ENCODE measurements at regions not wholly inside any gene's neighbourhood (a gene's known extent, or its start where the extent isn't known, plus 50 kb on each side); places are given as distances from the start of the nearest gene placed in this dataset.

GRCh38 chr2:239781454-239781853 is 243.7 kb downstream of the NDUFA10 start (continued):
- TF ChIP-seq ZBTB4 (CRISPR knock-in tag; IDR thresholded peaks at IDR 0.05) (no peak), CHD2 (IDR thresholded peaks at IDR 0.05; ENCODE audit: borderline replicate concordance, low read depth, low read length) (no peak), SP1 (IDR thresholded peaks at IDR 0.05; ENCODE audit: low read depth, low read length) (no peak)

GRCh38 chr2:239780236-239780994 is 244.7 kb downstream of the NDUFA10 start:
- no peak for ATAC-seq
- RAD21 ChIA-PET (ENCODE audit: unreplicated experiment): no interaction called here
- no peak for DNase-seq (ENCODE audit: low read depth, low spot score)
- WGBS (ENCODE audit: insufficient coverage, insufficient replicate concordance, low lambda C conversion rate, missing lambda C conversion rate): 25% methylated on average over 19 of the region's 19 CpGs
- Histone ChIP-seq H3K4me3 (no peak overlapping the region), H3K4me1 (ENCODE audit: control insufficient read depth, insufficient read depth, low read length) (no peaks in the 10 kb centered on the region), H3K36me3 (ENCODE audit: control insufficient read depth in 2 of 2, insufficient read depth in 2 of 2, low read length in 1 of 2) (no peaks in the 10 kb centered on the region), H3K27ac (ENCODE audit: control insufficient read depth, insufficient read depth) (no peak overlapping the region), H4K20me1 (ENCODE audit: control insufficient read depth, insufficient read depth) (no peaks in the 10 kb centered on the region), H3K79me2 (ENCODE audit: control insufficient read depth, insufficient read depth, low read length) (no peaks in the 10 kb centered on the region), H3K9ac (ENCODE audit: control insufficient read depth, insufficient read depth, low read length) (no peak overlapping the region), H3K27me3 (replicated peaks in 1 of 2; ENCODE audit: control insufficient read depth in 2 of 2, insufficient read depth in 2 of 2, low read length in 1 of 2) (no peaks in the 10 kb centered on the region; a peak in 1 of 4 replicates), H3K4me2 (ENCODE audit: control insufficient read depth, insufficient read depth) (no peak overlapping the region), H2AFZ (ENCODE audit: control insufficient read depth, low read depth, low read length) (no peak overlapping the region), H3K9me3 (replicated peaks; ENCODE audit: control insufficient read depth, insufficient read depth, low read length) (no peaks in the 10 kb centered on the region)
- intact Hi-C loops (cut with micrococcal nuclease; ENCODE audit: unreplicated experiment): no loop called here
- CTCF ChIA-PET: no interaction called here
- no TSS peak for BruUV-seq (replicated peaks)
- SMC1A ChIA-PET (ENCODE audit: uncharacterized antibody, unreplicated experiment): no interaction called here
- in situ Hi-C loops (cut with MboI): no loop called here
- FAIRE-seq: no peak
- TF ChIP-seq NFYA (IDR thresholded peaks at IDR 0.05; ENCODE audit: borderline replicate concordance, low read depth, low read length) (no peak), MEF2B (IDR thresholded peaks at IDR 0.05; ENCODE audit: partially characterized antibody, poor library complexity, severe bottlenecking) (no peak), ASH2L (IDR thresholded peaks at IDR 0.05; ENCODE audit: borderline replicate concordance, low read depth) (no peak), NR2C2 (IDR thresholded peaks at IDR 0.05; ENCODE audit: borderline replicate concordance, control insufficient read depth, insufficient read length, low read depth) (no peak), TARDBP (IDR thresholded peaks at IDR 0.05; ENCODE audit: borderline replicate concordance) (no peak), ZSCAN29 (IDR thresholded peaks at IDR 0.05) (no peak), MTA3 (IDR thresholded peaks at IDR 0.05; ENCODE audit: borderline replicate concordance, low read length) (no peak)
- POLR2A ChIA-PET: no interaction called here

All from GM12878 (cell line).